Posterior cingulate gyrus (tissue), 11 donors: ENCODE measurements at regions not wholly inside any gene's neighbourhood (a gene's known extent, or its start where the extent isn't known, plus 50 kb on each side); places are given as distances from the start of the nearest gene placed in this dataset.

Experiments
- DNase-seq, 10 donors: peaks; one replicate each; pipeline versions ENCODE4 v3.0.0 to v3.0.0-alpha.2; 2020 to 2021; ENCODE audit warnings: mixed read lengths in 3 of 10
- intact Hi-C: fragments of 100-400 bp; cut with DNase I; formaldehyde crosslinking; loops from one replicate; pipeline ENCODE4 v1.15.1; 2023

DNA sequence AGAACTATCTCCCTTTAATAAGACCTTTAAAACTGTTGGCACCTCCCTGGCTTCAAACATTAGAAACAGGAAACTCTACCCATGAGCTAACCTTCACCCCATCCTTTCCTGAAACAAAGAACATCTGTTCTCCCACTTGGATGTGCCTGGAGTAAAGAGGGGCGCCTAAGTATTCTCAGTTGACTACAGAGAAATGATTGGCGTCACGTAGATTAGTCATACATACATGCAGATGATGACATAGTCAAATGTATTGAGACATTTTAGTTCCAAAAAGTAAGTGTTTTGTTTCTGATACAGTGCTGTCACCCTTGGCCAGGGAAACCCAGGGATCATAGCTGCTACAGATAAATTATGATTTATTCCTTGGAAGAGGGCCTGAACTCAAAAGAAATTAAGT is 260.0 kb upstream of the PLEKHG7 start:
- intact Hi-C loops = no loop called here
- DNase-seq = no peak

DNA sequence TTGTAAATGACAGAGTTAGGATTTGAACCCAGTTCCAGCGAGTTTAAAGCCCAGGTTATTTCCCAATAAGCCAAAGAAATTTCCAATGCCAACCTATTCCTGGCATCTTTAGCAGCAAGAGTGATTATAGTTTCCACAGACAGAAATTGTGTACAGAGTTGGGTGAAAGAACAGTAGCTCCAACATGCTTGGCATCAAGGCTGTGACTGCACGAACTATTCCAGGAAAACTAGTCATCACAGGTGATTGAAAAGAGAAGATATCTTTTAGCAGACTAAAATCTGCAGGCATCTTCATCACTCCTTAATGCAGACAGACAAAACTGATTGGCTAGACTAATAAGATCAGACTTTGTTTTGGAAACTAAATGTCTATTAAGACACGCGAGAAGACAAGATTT is 262.7 kb upstream of the PLEKHG7 start:
- intact Hi-C loops = no loop called here
- DNase-seq = no peak

DNA sequence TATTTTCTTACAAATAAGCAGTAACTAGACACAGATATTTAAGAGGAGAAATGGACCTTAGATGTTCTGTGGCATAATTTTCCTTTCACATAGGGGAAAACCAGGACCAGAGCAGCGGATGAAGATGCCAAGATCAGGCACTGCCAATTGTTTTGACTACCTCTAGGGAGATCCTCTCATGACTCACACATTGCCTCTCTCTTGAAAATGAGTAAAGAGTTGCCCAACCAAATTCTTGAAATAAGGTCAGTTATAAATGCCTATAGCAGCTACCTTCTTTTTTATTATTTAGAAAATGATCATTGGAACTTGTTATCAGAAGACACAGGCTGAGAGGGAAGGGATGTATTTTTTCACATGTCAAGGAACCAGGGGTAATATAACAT is 263.4 kb upstream of the PLEKHG7 start:
- no peak for DNase-seq

DNA sequence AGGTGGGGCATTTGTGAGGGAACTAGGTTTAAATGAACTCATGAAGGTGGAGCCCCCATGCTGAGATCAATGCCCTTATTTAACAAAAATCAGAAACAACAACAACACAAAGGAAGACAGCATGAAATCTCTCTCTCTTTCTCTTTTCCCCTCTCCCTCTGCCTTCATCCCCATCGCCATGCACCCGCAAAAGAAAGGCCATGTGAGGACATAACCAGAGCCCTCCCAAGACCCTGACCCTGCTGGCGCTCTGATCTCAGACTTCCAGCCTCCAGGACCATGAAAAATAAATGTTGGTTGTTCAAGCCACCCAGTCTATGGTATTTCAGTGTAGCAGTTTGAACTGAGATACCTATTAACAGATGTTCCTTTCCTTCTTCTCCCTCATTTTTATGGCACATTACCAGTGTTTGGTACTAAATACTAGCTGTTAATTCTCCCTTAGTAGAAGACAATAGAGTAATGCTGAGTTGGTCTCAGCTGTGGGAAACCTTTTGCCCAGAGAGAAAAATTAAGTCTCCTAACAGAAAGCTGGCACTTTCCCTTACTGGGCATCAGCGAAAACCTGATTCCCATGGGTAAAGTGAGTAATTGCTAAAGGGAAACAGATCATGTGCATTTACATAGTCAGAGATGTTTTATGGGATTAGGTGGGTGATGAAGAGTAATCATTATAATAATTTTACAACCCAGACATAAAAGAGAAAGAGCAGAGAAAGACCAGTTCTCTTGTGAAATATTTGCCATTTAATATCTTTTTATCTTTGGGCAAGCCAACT is 264.0 kb upstream of the PLEKHG7 start:
- DNase-seq = no peak
- intact Hi-C loops = no loop called here

More for the DNA sequence above, 263.4 kb upstream of the PLEKHG7 start:
- intact Hi-C loops = no loop called here

DNA sequence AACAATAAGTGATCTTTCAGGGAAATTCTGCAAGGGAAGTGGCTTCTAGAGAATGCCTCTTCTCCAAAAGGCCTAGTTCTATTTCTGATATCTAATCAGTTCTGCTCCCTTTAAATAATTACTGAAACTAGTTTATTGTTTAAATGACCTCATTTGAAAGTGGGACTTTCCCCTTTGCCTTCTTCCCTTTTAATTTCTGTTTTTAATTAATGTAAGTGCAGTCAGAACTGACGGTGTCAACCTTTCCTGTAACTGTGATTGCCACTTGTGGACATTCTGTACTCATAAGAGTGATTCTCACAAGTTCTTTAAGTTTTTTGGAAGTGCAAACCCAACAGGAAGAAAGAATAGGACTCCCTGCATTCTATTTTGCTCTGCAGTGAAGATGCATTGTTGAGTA is 265.3 kb upstream of the PLEKHG7 start:
- no peak for DNase-seq
- intact Hi-C loops = no loop called here

DNA sequence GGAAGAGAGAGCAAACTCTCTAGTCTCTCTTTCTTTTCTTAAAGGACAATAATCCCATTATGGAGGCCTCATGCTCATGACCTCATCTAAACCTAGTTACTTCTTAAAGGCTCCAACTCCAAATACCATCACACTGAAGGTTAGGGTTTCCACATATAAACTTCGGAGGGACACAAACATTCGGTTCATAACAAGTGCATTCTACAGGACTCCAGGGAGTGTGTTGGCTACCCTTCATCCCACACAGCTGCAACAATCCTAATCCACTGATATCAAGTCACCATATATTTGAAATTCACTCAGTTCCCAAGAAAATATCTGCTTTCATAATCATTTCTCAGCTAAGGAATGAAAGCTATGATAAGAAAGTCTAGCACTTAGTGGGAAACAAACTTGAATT is 265.9 kb upstream of the PLEKHG7 start:
- DNase-seq = no peak

DNA sequence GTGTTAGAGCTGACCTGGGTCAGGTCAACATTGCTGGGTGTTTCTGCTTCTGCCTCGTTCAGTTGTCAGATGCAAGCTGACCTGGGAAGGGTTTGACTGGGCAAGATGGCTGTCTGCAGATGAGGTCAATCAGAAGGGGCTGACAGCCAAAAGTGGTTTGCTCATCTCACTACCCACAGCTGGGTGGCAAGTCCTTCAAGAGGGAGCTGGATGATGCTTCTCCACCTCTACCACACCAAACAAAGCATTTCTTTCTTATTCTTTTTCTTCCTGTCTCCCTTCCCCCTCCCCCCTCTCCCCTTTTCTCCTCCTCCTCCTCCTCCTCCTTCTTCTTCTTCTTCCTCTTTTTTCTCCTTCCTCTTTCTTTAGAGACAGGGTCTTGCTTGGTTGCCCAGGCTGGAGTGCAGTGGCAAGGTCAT is 268.2 kb upstream of the PLEKHG7 start:
- DNase-seq = no peak
- intact Hi-C loops = no loop called here

More for the DNA sequence above, 265.9 kb upstream of the PLEKHG7 start:
- intact Hi-C loops = no loop called here

DNA sequence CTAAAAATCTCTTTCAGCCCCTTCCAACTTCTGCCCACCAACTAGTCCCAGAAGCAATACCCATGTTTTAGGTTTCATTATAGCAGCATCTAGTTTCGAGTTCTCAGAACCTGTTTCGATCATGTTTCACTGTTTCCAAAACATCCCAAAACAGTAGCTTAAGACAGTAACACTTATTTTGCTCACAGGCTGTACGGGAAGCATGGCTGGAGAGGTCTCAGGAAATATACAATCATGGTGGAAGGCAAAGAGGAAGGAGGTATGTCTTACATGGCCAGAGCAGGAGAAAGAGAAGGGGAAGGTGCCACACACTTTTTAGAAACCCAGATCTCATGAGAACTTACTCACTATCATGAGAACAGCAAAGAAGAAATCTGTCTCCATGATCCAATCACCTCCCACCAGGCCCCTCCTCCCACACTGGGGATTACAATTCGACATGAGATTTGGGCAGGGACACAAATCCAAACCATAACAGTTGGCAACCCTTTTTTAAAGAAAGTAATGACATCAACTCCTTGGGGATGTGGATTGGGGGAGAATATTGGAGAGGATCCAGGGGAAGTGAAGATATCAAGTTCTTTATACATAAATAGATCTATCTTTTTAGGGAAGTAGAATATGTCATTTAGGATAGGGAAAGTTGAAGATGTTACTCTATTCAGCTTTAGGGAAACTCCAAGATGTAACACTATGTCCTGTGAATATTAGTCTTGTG is 269.9 kb upstream of the PLEKHG7 start:
- DNase-seq = no peak
- intact Hi-C loops = no loop called here

DNA sequence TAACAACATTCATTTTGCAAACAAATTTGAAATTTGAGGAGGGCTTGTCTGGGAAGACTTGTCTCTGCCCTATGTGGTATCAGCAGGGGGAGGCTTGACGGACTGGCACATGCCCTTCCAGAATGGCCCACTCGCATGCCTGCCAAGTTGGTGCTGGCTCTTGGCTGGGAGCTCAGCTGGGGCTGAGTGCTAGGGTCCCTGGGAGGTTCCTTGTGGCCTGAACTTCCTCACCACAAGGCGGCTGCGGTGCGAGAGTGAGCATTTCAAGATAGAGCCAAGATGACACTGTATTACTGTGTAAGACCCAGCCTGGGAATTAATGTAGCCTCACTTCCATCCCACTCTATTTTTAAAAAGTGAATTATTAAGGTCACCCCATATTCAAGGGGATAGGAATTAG is 271.6 kb upstream of the PLEKHG7 start:
- intact Hi-C loops = no loop called here
- peak in 1 of 10 donors; percentile 72 for DNase-seq

DNA sequence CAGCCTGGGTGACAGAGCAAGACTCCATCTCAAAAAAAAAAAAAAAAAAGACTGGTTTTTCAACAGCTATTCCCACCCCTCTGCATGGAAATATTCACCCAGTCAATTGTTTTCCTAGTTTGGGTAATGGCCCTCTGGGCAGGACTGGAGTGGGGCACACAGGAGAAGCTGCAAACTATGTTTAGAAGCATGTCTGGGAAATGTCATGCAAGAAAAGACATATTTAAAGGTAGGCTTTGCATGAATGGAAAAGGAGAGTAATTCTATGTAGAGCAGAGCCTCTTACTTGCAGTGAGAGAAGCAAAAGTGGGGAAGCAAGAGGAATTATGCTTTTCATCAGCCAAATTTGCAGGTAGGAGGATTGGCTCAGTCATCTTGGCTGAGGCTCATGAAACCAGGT is 276.5 kb upstream of the PLEKHG7 start:
- intact Hi-C loops = no loop called here

DNA sequence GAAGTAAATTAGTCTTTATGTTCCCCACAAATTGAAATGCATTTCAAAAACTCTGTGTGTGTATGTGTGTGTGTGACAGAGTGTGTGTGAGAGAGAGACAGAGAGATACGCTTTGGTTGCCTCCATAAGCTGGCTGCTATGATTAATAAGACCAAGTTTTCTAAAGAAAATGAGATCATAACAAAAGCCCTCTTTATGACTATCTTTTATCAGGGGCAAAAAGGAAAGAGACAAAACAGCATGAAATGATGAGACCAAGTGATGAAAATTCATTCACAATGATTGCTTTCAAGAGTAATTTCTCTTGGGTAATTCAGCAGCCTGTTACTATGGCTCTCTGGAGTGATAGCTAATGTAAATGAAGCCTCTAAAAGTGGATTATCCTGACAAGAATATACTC is 277.6 kb upstream of the PLEKHG7 start:
- intact Hi-C loops = no loop called here
- DNase-seq = no peak

More for the DNA sequence above, 276.5 kb upstream of the PLEKHG7 start:
- DNase-seq = no peak

DNA sequence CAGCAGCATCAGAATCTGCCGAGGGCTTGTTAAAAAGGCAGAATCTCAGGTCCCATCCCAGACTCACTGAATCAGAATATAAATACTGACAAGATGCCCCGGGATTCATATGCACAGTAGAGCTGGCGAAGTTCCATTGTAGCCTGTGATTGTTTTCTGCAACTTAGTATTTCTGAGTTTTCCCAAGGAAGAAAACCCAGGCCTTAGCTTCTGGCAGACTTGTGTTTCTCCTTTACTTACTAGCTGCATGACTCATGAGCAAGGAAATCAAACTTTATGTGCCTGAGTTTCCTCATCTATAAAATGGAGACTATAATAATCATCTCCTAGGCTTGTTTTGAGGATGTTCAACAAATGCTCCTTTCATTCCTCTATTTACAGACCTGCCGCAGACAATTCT is 278.5 kb upstream of the PLEKHG7 start:
- intact Hi-C loops = no loop called here

DNA sequence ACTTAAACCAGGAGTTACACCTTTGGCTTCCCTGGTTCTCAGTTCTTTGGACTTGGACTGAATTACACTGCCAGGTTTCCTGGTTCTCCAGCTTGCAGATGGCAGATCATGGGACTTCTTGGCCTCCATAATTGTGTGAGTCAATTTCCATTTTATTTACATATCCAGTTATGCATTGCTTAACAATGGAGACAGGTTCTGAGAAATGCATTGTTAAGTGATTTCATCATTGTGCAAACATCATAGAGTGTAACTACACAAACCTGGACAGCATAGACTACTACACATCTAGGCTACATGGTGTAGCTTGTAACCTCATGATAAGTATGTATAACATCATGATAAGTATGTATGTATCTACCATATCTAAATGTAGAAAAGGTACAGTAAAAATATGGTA is 276.1 kb upstream of the BTG1 start:
- DNase-seq = no peak
- intact Hi-C loops = no loop called here

More for the DNA sequence above, 278.5 kb upstream of the PLEKHG7 start:
- no peak for DNase-seq

DNA sequence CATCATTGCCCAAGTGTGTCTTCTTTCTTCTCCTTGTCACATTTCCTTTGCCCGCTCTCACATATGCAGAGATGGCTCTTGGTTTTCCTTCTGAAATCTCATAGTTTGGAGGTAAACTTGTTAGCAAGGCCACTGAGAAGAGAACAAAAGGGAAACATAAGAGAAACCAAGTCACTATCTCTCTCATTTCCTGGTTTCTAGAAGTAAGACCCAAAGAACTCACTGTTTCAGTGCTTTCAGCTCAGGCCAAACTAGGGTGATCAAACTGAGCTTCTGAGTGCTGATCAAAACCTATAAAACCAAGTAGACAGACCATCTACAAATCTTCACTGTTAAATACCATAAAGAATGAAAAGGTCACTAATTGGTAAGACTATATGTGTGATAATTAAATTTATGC is 275.4 kb upstream of the BTG1 start:
- DNase-seq = no peak
- intact Hi-C loops = no loop called here

DNA sequence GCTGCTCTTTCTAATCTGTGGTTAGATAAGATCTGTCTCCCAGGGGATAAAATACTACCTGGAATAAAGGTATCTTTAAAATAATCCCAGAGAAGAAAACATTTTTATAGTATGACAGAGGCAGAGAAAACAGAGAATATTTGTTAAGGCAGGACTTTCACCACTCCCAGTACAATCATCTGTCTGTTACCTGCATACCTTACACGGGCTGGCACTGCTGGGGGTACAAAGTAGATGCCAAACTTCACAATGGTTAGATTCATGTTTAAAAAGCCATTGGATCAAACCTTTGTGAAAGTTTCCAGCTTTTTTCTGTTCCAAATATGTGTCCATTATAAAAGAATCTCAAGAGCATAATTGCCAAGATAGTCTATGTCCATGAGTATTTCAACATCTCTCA is 273.6 kb upstream of the BTG1 start:
- no peak for DNase-seq
- intact Hi-C loops = no loop called here

DNA sequence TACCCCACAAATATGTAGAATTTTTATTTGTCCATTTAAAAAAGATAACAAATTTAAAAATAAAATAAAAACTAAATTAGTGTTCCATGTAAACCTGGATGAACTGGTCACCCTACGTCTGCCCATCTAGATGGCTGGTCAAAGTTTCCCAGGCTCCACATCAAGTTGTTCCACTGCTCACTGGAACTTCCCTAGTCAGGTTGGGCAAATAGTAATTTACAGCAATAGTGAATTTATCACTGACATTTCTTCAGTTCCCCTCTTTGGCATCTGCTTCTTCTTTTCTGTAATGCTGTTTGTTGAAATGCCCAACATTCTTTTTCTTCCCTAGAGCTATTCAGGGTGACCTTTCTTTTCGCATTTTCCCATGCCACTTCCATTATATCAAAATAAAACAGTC is 272.7 kb upstream of the BTG1 start:
- DNase-seq = no peak
- intact Hi-C loops = no loop called here

DNA sequence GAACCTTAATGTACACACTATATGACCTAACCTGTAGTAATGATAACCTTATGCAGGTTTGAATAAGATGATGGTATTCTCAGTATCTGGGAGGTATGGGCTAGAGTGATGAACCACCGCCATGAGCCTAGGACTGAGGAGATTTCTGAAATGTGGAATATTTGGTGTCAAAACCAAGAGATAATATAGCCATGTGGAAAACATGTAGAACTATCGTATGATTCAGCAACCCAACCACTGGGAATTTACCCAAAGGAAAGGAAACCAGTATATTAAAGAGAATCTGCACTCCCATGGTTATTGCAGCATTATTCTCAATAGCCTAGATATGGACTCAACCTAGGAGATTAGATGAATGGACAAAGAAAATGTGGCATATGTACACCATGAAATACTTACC is 271.7 kb upstream of the BTG1 start:
- intact Hi-C loops = no loop called here
- no peak for DNase-seq

DNA sequence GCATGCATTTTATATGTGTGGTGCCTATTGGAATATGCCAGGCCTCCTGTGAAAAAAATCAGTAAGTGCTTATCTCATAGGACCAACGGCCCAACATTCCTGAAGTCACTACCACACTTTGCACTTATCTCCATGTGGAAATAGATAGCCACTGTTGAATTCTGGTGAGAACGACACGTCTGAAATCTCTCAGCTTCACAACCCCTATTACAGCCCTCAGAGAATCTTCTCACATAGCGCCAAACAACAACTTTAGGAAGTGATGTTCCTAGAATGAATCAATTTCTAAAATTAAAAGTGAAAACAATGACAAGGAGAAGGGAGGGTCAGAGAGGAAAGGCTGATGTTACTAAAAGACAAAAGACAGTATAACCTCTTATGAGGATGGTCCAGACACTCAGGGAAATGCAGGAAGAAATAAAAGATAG is 270.8 kb upstream of the BTG1 start:
- intact Hi-C loops = no loop called here
- DNase-seq = no peak

DNA sequence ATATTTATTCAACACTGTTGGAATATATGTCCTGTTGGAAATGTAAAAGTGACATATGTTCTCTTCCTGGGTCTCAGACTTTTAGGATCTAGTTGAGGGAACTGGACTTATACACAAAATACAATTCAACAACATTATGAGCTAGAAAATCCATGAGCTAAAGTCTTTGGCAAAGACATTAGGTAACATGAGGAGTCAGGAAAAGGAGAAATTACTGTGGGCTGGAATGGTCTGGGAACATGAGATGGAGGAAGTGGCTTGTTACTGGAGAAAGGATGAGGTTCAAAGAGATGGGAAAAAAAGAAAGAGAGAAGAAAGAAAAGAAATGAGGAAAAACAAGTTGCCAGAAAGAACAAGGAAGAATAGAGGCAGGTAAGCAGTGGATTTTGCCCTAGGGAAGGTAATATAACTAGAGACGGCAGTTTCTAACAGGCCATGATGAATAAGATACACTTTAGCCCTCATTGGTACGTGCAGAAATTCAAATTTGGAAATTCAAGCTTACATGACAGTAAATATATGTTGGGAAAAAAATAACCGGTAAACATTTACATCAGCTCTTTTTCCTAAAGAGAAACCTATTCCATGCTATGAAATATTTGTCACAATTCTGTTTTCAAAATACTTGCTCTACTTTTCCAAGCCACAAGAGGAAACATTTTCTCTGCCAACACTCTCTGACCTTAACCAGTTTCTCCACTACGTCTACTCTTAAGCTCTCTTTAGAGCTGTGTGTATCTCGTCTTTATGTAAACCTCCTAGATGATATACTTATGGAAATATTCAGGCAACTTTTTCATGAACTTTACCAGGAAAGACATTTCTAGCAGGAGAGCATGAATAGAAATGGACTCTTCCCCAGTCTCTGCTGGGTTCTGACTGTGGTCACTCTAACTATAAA is 268.8 kb upstream of the BTG1 start:
- intact Hi-C loops = no loop called here
- DNase-seq = no peak

DNA sequence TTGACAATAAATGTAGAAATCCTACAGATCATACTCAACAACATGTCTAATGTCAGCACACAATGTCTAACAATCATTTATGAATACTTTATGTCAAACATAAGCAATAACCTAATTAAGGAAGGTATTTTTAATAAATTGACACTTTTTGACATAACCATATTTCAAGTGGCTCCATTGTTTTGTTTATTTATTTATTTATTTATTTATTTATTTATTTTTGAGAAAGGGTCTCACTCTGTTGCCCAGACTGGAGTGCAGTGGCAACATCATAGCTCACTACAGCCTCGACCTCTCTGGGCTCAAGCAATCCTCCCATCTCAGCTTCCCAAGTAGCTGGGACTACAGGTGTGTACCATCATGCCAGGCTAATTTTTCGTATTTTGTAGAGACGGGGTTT is 267.6 kb upstream of the BTG1 start:
- no peak for DNase-seq
- intact Hi-C loops = no loop called here

DNA sequence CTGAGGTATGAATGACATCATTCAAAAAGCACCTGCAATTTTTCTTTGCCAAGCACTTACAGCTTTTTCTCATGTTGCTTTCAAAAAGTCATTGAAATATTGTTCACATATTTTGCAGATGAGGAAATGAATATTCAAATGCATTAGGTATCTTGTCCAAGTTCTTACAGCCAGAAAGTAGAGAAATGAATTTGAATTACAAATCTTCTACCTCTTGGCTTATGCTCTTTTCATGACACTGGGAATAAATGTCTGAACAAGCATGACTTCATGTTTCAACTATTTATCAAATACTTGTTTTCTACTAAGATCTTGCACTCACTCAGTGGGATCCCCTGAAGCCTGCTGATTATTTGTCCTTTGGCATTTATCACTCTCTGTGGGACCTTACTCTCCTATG is 267.2 kb upstream of the BTG1 start:
- intact Hi-C loops = no loop called here
- no peak for DNase-seq
